ENCODE measurements at regions not wholly inside any gene's neighbourhood (a gene's known extent, or its start where the extent isn't known, plus 50 kb on each side); places are given as distances from the start of the nearest gene placed in this dataset.

DNA sequence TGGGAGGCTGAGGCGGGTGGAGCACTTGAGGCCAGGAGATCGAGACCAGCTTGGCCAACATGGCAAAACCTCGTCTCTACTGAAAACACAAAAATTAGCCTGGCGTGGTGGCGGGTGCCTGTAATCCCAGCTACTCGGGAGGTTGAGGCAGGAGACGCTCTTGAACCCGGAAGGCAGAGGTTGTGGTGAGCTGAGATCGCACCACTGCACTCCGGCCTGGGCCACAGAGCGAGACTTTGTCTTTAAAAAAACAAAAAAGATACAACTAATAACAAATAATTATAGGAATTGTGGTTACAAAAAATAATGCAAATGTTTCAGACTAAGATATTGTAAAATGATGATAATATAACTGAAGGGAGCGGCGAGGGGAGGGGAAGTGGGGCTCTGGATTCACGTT is 90.3 kb upstream of the RTL6 start:
- no peak for DNase-seq

DNA sequence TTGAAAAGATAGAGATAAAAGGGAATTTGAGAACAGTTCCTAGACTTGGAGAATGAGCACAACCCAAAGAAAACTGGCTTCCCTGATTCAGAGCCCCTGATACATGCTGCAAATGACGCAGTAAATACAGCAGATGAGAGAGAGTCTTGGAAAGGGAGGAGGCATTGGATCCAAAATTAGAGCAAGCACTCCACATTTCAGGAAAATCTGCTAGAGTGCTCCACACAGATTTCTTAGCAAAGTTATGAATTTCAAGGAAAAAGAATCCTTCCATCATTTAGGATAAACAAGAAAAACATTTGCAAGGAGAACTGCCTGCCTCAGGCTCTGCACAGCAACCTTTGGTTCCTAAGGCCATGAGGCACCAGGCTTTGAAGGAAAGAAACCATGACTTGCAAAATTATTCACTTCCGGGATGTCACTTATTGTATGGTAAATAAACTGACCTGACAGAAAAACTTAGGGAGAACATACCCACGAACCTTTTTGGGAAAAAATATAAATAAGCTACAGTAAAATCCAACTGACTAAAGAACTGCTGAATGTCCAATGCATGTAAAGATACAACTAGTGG is 89.8 kb upstream of the RTL6 start:
- no peak for DNase-seq

DNA sequence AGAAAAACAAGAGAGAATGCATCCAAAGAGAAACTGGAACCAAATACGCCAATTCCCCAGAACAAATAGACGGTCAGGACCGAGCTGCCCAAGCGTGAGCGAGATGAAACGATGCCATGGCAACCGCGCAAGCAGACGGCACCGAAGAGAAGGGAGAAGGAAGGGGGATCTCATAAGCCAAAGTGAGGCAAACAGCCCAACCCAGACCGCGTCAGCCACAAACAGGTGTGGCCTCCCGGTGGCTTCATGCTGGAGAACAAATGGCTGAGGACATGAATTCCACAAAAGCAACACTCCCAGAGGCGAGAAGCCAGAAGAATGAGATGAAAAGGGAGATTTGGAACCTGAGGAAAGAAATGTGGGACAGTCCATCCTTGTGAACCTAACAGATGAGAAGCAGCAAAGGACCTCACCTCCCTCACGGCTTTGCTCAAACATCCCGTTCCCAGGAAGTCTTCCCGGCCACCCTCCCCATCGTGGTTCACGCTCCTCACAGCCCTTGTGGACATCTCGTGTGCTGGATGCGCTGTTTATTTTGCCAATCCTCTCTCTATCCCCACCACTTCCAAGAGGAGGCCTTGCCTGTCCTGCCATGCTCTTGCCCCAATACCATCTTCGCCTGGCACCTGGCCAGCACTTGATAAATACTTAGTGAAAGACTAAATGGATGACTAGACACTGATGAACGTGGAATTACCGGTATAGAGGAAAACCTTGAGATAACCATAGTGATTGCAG is 89.1 kb upstream of the RTL6 start:
- peak; percentile 30 for DNase-seq

DNA sequence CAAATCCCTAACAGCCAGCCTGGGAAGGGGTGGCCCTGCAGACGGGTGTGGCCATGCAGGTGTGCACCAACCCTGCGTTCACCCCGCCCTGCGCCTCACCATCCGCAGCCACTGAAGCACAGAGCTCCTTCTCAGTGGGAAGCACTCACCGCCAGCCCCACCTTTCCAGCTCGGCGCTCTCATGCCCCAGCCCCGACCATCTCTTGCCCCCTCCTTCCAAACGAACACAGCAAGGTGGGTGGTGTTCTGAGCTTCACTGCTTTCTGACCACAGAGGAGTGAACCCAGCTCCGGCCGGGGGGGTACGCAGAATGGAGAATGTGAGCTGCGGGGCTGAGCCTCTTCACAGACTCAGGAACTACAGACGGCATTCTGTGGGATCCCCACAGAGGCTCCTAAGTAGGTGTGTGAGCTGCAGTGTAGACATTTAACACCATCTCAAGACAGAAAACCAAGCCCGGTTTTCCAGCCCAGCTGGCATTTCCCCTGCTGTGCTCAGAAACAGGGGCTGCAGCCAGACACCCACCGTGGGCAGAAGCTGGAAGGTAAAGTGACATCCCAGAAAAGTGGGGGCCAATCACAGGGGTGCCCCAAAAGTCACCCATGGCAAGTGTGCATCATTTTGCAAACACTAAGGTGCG is 88.4 kb upstream of the RTL6 start:
- no peak for DNase-seq

DNA sequence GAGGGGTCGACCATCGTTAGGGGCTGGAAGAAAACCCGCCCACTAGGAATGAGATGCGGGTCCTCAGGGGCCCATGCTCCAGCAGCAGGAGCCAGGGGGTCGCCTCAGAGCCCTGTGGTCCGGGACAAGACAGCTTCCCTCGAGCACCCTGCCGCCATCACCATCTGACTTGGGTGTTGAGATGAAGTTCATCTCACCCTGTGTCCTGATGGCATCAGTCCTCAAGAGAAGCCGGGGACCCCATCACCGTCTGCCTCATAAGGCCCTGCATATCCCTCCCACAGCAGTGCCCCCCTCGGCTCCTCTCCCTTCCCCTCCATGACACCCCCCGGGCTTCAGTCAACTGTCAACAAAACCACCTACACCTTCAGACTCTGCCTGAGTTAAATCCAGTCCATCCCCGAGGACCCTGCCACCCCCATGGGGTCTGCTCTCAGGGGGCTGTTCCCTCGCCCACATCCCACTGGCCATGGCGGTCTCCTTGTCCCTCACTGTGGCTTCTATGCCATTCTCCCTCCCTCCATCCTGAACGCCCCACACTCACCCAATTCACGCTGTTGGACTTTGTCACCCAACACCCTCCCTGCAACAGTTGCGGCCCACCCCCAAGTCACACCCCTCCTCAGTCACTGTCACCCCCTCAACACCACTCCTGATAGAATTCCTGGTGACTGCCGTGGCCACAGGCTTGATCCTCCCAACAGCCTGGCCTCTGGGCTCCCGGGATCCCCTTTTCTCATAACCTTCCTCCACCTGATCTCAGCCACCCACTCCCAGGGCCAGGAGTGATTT is 87.7 kb upstream of the RTL6 start:
- DNase-seq, result no peak

DNA sequence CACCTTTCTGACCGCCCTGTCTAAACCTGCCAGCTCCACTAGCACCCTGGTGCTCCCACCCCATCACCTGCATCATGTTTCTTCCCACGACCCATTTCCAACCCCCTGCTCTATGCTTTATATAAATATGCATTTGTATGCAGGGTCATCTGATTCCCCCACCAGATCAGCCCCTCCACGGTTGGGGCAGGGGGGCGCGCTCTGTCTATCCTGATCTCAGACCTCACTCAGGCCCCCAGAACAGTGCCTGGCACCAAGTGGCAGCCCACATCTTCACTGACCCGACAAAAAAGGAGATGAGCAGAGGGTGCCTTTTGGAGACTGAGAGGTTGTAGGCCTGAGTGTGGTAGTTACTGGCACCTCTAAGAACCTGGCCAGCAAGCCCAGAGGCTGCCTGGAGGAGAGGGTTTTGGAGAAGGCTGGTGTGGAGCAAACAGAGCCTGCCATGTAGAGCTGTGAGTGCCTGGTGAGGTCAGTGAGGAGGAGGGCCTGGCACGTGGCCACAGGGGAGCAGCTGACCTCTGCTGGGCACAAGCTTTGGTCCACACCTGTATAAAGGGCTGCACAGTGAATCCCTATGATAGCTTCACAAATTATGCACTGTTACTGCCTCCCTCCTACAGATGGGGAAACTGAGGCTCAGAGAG is 86.3 kb upstream of the RTL6 start:
- no peak for DNase-seq

DNA sequence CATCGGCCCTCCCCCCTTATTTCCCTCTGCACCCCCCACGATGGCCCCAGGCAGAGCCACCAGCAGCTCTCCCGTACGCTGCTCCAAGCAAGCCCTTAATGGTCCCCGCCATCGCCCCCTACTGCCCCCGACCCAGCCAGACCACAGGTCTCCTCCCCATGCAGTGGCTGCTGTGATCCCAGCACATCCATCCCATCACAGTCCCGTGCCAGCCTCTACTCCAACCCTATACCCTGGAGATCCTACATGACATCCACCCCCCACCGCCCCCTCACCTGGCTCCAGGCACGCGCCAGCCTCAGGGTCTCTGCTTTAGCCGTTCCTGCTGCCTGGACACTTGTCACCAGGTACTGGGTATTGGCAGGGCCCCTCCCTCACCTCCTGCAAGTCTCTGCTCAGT is 85.8 kb upstream of the RTL6 start:
- no peak for DNase-seq

DNA sequence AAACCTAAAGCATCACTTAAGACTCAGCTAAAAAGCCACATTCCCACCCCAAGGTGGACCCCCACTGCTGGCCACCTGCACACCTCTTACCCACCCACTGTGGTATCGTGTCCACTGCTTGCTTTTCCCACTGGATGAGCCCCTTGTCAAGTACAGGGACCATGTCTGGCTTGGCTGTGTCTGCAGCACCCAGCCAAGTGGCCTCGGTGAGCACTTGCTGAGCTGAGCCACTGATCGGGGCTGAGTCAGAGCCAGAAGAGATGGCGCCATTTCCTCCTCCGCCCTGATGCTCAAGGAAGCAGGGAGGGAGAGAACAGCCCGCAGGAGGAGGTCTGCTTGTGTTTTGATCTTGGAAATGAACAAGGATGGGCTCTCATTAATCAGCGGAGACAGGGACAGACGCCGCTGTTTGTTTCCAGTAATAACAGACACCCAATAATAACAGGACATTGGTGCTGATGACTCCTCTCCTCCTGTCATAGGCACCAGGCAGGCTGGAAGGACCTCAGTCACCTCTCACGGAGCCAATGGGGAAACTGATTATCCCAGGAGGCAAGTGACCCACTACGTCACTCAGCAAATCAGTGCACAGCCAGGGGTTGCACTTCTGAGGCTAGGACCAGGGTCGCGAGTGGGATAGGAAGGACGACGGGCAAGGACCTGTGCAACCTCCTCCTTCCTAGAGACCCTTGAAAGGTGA is 85.2 kb upstream of the RTL6 start:
- no peak for DNase-seq

DNA sequence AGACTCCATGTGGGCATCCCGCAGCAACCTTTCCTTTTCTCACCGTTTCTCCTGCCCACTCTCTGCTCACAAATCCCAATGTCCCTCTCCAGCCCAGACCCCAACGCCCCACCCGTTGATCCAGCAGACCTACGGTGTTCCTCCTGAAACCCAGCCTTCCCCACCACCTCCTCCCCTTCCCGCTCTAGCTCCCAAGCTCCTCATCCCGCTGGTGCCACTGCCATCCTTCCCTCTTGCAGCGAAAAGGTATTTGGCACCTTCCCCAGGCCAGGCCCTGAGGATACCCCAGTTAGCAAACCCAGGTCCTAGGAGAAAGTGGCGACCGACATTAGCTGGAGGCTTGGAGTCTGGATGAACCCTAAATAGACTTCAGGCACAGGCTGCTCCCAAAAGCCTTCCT is 84.0 kb upstream of the RTL6 start:
- no peak for DNase-seq

DNA sequence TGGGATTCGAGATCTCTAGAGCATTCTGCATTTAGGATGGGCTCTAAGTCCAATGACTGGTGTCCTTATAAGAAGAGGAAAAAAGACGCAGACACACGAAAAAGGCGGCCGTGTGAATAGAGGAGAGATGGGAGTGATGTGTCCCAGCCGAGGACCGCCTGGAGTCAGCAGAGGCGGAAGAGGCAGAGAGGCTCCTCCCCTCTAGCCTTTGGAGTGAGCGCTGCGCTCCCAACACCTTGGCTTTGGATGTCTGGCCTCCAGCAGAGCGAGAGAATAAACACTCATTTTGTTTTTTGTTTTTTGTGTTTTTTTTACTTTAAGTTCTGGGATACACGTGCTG is 83.0 kb upstream of the RTL6 start:
- no peak for DNase-seq

DNA sequence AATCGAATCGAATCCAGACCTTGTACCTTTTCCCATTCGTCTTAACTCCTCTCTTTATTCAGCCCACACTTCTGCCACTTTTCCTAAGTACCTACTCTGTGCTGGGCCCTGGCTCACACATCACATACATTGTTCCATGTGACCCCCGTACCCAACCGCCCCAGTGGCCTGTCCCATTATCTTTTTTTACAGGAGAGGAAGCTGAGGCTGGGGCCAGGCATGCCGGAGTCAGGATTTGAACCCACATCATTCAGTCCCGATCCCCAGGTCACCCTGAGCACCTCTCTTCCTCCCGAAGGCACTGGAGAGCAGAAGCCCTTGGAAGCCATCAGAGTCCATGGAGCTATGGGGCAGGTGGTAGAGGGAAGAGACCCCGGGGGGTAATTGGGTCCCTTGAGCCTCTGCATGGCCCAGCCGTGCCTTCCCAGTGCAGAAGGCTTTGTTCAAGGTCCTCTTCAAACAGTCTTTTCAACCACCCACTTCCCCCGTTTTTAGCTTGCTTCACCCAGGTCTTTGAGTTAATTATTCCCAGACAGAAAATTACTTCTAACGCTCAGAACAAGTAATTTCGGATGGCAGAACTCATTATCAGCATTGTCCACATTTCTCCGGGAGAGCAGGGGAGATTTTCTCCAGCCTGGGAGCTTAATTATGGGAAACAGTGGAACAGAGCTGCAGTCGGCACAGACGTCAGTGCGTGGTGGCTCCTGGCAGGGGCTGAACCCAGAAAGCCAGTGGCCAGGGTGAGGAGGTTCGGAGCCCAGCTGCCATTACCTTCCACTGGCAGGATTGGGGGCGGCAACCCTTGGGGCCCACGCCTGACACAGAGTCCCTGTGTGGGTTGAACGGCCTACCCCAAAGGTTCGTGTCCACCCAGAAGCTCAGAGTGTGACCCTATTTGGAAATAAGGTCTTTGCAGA is 82.4 kb upstream of the RTL6 start:
- no peak for DNase-seq

DNA sequence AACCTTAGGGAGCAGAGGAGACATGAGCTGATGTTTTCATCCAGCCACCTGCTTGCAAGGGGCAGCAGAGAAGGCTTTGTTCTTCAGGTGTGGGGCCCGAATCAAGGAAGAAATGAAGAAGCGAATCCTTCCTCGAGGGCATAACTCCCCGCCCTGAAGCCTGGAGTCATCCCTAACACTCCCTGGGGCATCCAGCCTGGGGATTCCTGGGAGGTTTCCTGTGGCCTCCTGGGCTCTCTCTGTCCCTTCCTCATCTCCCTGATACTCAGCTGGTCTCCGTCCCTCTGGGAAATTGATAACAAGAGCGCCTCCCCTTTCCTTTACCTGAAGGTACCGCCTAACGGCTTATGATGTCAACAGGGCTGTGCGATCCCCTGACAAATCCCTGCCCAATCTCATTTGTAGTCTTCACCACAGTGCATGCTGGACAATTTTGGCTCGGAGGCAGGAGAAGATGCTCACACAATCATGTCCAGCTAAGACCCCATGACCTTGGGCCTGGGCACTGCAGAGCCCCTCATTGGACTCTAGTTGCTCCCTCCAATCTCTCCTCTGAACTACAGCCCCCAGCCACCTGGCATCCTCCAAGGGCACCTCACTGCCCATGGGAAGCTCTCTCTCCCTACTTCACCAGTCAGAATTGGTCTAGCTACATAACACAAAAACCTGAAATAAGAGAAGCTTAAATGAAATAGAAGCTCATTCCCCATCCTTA is 80.6 kb upstream of the RTL6 start:
- DNase-seq, result no peak

DNA sequence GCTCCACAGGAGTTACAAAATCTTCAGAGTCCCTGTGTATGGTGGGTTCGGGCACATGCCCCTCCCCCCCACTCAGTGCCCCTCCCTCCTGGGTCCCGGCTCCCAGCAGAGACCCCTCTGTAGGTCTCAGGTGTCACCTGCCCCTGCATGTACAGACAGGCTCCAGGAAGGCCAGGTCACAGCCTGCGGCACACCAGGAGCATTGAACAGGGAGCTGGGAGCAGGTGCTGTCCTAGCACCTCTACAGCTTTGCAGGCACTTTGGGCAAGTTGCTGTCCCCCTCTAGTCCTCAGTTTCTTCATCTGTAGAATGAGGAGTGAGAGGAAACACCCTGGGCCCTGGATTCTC is 80.1 kb upstream of the RTL6 start:
- no peak for DNase-seq

DNA sequence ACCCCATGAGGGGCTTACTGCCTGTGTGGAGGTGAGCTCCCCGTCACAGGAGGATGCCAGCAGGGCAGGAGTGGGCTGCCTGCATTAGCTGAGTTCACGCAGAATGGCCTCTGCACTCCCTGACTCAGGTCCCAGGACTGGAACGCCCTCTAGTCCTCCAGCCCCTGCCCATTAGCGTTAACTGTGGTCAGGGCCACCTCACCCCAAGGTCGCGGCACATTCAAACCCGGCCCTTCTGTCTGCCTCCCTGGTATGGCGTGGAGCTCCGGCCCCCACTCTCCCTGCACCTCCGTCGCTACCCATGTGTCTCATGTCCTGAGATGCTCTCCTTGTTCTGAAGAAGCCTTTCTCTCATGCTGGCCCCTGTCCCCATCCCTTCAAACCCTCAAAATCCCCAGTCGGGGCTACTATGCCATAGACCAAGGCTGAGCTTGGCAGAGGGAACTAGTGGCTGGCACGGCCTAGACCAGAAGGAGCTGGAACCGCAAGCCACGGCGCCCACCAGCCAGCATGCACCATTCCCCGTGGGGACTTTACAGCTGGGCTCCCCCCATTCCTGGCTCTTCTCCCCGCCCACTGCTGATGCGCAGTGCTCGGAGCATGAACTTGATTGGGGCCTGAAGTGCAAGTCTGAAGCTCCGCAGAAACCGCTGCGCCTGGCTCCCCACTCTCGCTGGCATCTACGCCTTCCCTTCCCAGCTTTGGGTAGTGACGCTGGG is 79.5 kb upstream of the RTL6 start:
- DNase-seq, result no peak

DNA sequence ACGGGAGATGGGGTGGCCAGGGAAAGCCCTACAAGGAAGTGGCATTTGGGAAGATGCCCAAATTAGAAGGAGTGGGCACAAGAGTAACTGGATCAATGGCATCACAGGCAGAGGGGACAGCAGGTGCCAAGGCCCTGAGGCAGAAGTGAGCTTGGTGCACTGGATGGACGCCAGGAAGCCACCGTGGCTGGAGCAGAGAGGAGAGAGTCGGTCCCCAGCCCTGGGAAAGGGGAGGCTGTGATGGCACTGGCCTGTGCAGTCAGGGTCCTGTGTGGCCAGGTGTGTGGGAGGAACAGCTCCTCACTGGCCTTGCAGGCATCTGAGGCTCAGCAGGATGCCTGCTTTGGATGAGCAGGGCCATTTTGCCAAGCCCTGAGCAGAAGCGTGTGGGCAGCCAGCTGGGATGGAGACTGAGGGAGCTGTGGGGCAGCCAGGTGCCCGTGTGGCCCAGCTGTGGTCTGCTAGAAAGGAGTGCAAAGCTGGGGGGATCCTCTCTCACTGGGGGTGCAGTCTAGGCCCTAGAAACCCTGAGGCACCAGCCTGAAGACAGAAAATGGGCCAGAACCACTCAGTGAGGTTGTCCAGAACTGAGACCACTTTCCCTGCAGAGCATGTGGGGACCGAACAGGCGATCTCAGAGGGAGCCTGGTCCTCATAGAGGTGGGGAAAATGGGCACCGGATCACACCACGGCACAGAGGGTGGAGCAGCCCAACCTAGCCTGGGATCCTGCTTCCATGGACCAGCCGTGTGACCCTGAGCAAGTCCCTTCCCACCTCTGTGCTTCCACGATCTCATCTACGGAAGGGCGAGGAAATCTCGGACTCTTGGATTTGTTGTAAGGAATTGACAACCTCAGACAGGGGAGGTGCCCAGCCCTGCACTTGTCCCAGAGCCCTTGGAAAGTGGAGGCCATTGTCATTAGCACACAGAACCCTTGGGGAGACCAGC is 78.6 kb upstream of the RTL6 start:
- no peak for DNase-seq

DNA sequence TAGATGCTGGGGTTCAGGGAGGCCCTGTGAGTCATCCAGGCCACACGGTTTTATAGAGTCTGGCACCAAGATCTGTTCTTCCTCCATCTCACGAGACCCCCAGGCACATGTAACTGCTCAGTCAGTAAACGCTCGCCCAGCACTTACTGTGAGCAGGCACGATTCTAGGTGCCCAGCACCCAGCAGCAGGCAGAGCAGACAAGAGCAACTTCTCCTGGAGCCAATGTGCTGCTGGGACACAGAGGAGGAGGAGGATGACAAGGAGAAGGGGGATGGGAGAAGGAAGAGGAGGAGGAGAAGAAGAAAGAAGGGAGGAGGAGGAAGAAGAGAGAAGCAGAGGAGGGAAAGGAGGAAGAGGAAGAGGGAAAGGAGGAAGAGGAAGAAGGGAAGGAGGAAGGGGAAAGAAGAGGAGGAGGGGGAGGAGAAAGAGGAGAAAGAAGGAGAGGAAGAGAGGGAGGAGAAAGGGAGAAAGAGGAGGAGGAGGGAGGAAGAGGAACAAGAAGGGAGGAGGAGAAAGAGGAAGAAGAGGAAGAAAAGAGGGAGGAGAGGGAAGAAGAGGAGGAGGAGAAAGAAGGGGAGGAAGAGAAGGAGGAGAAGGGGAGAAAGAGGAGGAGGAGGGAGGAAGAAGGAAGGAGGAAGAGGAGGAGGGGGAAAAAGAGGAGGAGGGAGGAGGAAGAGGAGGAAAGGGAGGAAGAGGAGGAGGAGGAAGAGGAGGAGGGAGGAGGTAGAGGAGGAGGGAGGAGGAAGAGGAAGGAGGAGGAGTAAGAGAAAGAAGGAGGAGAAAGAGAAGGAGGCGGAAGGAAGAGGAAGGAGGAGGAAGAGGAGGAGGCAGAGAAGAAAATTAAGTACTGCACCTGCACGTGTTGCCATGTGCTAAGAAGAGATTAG is 77.6 kb upstream of the RTL6 start:
- no peak for DNase-seq

DNA sequence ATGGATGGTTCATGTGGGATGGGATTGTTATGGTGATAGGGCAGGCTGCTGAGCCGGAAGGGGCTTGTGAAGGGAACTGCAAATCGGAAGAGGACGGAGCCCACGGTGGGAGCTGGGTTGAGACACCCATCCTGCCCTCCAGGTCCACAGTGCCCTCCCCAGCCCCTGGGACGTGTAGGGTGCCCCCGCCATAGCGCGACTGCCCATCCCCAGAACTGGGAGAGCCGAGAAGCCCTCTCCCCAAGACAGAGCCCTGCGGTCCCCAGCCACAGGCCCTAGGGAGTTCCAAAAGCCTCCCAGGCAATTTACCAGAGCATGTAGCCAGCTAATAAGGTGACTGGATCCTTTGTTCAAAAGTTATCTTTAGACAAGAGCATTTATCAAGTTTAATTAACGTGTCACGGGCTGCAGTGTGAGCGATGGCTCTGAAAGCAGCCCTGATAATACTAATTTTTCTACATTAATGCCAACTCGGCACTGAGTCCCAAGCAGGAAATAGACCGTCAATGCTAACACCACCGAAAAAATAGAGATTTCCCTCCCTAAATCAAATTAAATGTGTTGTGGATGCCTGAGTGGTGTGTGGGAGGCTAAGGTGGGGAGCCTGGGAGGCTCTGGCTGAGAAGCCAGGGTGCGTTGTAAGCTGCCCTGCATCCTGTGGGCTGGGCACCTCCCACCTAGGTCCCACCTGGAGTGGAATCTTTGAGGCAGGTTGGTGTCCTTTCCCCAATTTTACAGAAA is 76.8 kb upstream of the RTL6 start:
- DNase-seq, result no peak

All from NCI-H1092 (cell line).